H9 (cell line): ENCODE measurements at regions not wholly inside any gene's neighbourhood (a gene's known extent, or its start where the extent isn't known, plus 50 kb on each side); places are given as distances from the start of the nearest gene placed in this dataset.

Experiments
- DNase-seq: peaks from one replicate; pipeline ENCODE4 v3.0.0-alpha.2; 2017
- H2AFZ ChIP-seq: one replicate; pipeline ENCODE4 v1.6.1; 2013; ENCODE audit warnings: mild to moderate bottlenecking, low read length, control low read depth, moderate library complexity
- H2AK5ac ChIP-seq: 2 replicates; pipeline ENCODE4 v1.6.1; 2013; ENCODE audit warnings: low read length, control low read depth, mixed read lengths; ENCODE audit not compliant: insufficient read length
- H2BK120ac ChIP-seq: one replicate; pipeline ENCODE4 v1.6.1; 2013; ENCODE audit warnings: low read depth, mild to moderate bottlenecking, low read length, control low read depth, inconsistent platforms; ENCODE audit not compliant: poor library complexity, severe bottlenecking
- H2BK12ac ChIP-seq: 2 replicates; pipeline ENCODE4 v1.6.1; 2013; ENCODE audit warnings: low read length, control low read depth, mixed read lengths, low read depth; ENCODE audit not compliant: insufficient read length
- H2BK15ac ChIP-seq: 2 replicates; pipeline ENCODE4 v1.6.1; 2013; ENCODE audit warnings: low read depth, low read length, control low read depth
- H2BK20ac ChIP-seq: one replicate; pipeline ENCODE4 v1.6.1; 2013; ENCODE audit warnings: low read depth, mild to moderate bottlenecking, low read length, control low read depth, inconsistent platforms; ENCODE audit not compliant: poor library complexity, severe bottlenecking
- H2BK5ac ChIP-seq: 2 replicates; pipeline ENCODE4 v1.6.1; 2013; ENCODE audit warnings: low read length, control low read depth, mixed read lengths; ENCODE audit not compliant: insufficient read length
- H3K14ac ChIP-seq: 2 replicates; pipeline ENCODE4 v1.6.1; 2013; ENCODE audit warnings: low read length, control low read depth; ENCODE audit not compliant: insufficient read depth
- H3K18ac ChIP-seq: 2 replicates; pipeline ENCODE4 v1.6.1; 2013; ENCODE audit warnings: low read depth, mild to moderate bottlenecking, mixed read lengths, low read length, control low read depth; ENCODE audit not compliant: insufficient read length
- H3K23ac ChIP-seq: 2 replicates; pipeline ENCODE4 v1.6.1; 2013; ENCODE audit warnings: low read length, control low read depth, mixed read lengths, low read depth; ENCODE audit not compliant: insufficient read length
- H3K23me2 ChIP-seq: 2 replicates; pipeline ENCODE4 v1.6.1; 2013; ENCODE audit warnings: low read depth, mild to moderate bottlenecking, mixed read lengths, low read length, control low read depth; ENCODE audit not compliant: insufficient read length, poor library complexity, severe bottlenecking
- H3K27ac ChIP-seq: 2 replicates; pipeline ENCODE4 v1.5.1; 2013; ENCODE audit warnings: low read length, control low read depth, mixed read lengths, low read depth; ENCODE audit not compliant: insufficient read length
- H3K27me3 ChIP-seq: 2 replicates; pipeline ENCODE4 v1.6.1; 2013; ENCODE audit warnings: low read length, control low read depth, inconsistent platforms; ENCODE audit not compliant: insufficient read depth
- H3K4ac ChIP-seq: 2 replicates; pipeline ENCODE4 v1.6.1; 2013; ENCODE audit warnings: low read depth, mild to moderate bottlenecking, control low read depth, inconsistent platforms, low read length, moderate library complexity
- H3K4me1 ChIP-seq: 2 replicates; pipeline ENCODE4 v1.6.1; 2013; ENCODE audit warnings: low read length, control low read depth, inconsistent platforms; ENCODE audit not compliant: insufficient read depth
- H3K4me2 ChIP-seq: 2 replicates; pipeline ENCODE4 v1.6.1; 2013; ENCODE audit warnings: low read length, control low read depth, mixed read lengths; ENCODE audit not compliant: insufficient read length, insufficient read depth
- H3K56ac ChIP-seq: 2 replicates; pipeline ENCODE4 v1.6.1; 2013; ENCODE audit warnings: low read depth, mild to moderate bottlenecking, mixed read lengths, low read length, control low read depth; ENCODE audit not compliant: insufficient read length
- H3K79me1 ChIP-seq: 2 replicates; pipeline ENCODE4 v1.6.1; 2013; ENCODE audit warnings: low read depth, mild to moderate bottlenecking, moderate library complexity, low read length, control low read depth, inconsistent platforms; ENCODE audit not compliant: insufficient read depth, poor library complexity, severe bottlenecking
- H3K79me2 ChIP-seq: 2 replicates; pipeline ENCODE4 v1.6.1; 2013; ENCODE audit warnings: low read length, control low read depth, inconsistent platforms; ENCODE audit not compliant: insufficient read depth
- H3K9ac ChIP-seq: 2 replicates; pipeline ENCODE4 v1.6.1; 2013; ENCODE audit warnings: low read length, control low read depth, mixed read lengths; ENCODE audit not compliant: insufficient read length; ENCODE audit errors: extremely low read depth
- H3K9me3 ChIP-seq: one replicate; pipeline ENCODE4 v1.6.1; 2013; ENCODE audit warnings: low read depth, low read length, inconsistent platforms; ENCODE audit not compliant: control insufficient read depth
- H3T11ph ChIP-seq: one replicate; pipeline ENCODE4 v1.6.1; 2013; ENCODE audit warnings: mild to moderate bottlenecking, low read length, control low read depth, inconsistent platforms
- H4K20me1 ChIP-seq: one replicate; pipeline ENCODE4 v1.6.1; 2013; ENCODE audit not compliant: control insufficient read depth, insufficient read length, insufficient read depth
- H4K5ac ChIP-seq: 2 replicates; pipeline ENCODE4 v1.6.1; 2013; ENCODE audit warnings: low read depth, mild to moderate bottlenecking, mixed read lengths, low read length, control low read depth; ENCODE audit not compliant: insufficient read length
- H4K8ac ChIP-seq: replicated peaks from 2 replicates; pipeline ENCODE4 v1.6.1; 2013; ENCODE audit warnings: low read length, control low read depth, mixed read lengths, low read depth; ENCODE audit not compliant: insufficient read length
- H4K91ac ChIP-seq: 2 replicates; pipeline ENCODE4 v1.6.1; 2013; ENCODE audit warnings: low read depth, mild to moderate bottlenecking, moderate library complexity, mixed read lengths, low read length, control low read depth; ENCODE audit not compliant: insufficient read length
- H3K27ac Mint-ChIP-seq, 3 experiments: 2 replicates in 2 of 3; 3 replicates in 1 of 3; pipeline ENCODE4 v1.8.0; 2020 to 2021; ENCODE audit warnings: mixed read lengths in 3 of 3, mild to moderate bottlenecking in 1 of 3, moderate library complexity in 1 of 3
- H3K27me3 Mint-ChIP-seq: 2 replicates; pipeline ENCODE4 v1.8.0; 2021; ENCODE audit warnings: low read depth, mild to moderate bottlenecking, moderate library complexity, mixed read lengths
- H3K36me3 Mint-ChIP-seq, 3 experiments: 2 replicates in 2 of 3; 3 replicates in 1 of 3; pipeline ENCODE4 v1.8.0; 2020 to 2021; ENCODE audit warnings: low read depth in 3 of 3, mixed read lengths in 3 of 3; ENCODE audit not compliant: insufficient read depth in 1 of 3
- H3K4me1 Mint-ChIP-seq, 2 experiments: 2 replicates each; pipeline ENCODE4 v1.8.0; 2020; ENCODE audit warnings: mixed read lengths in 2 of 2
- H3K4me3 Mint-ChIP-seq, 2 experiments: 2 replicates in 1 of 2; 3 replicates in 1 of 2; pipeline ENCODE4 v1.8.0; 2020 to 2021; ENCODE audit warnings: mild to moderate bottlenecking in 2 of 2, mixed read lengths in 2 of 2, moderate library complexity in 1 of 2
- H3K9me3 Mint-ChIP-seq, 2 experiments: 2 replicates in 1 of 2; 3 replicates in 1 of 2; pipeline ENCODE4 v1.8.0; 2020; ENCODE audit warnings: mild to moderate bottlenecking in 2 of 2, mixed read lengths in 2 of 2, moderate library complexity in 1 of 2
- WGBS: extraction: QIAGEN DNeasy Blood & Tissue Kit; methylation state at CpG from one replicate; pipeline ENCODE4 v1.1.7; 2013; ENCODE audit warnings: missing lambda C conversion rate, low lambda C conversion rate, mixed read lengths; ENCODE audit not compliant: insufficient read length; ENCODE audit errors: extremely low coverage; 5-methylcytosine and 5-hydroxymethylcytosine counted together
- TF ChIP-seq, protein P1 (sequence below): fragments of 200-600 bp; sonication (generic); conservative IDR thresholded peaks from 3 replicates; pipeline ENCODE4 v1.8.0; 2021; ENCODE audit warnings: antibody characterized with exemption, mild to moderate bottlenecking

DNA sequence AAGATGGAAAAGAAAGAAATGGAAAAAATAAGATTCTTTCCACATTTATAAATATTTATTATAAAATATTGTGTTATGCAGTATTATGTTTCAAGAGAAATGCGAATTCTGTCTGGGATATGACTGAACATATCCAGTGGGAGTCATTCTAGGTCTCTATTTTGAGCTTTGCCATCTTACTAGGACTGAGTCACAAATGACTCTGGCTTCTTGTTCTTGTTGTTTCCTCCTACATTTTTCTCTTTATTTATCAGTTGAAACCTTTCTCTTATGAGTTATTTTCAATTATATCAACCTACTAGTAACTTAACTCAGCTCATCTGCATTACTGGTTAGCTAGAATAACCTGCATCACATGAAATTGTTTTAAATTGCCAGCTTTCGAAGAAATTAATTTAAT is 1247.3 kb downstream of the SLITRK1 start:
- Histone ChIP-seq H3K27me3 (no peaks in the 10 kb centered on the region), H3K9ac (no peak overlapping the region), H3K18ac (no peak overlapping the region), H4K91ac (no peak overlapping the region), H2BK20ac (no peak overlapping the region), H4K5ac (no peak overlapping the region), H3T11ph (no peak overlapping the region), H2AK5ac (no peak overlapping the region), H4K8ac (no peak overlapping the region), H2BK120ac (no peak overlapping the region), H3K56ac (no peak overlapping the region), H3K4me1 (no peaks in the 10 kb centered on the region), H3K4me2 (no peak overlapping the region), H3K14ac (no peak overlapping the region), H3K23ac (no peak overlapping the region), H2BK5ac (no peak overlapping the region), H3K23me2 (no peaks in the 10 kb centered on the region), H2BK15ac (no peak overlapping the region), H3K9me3 (no peaks in the 10 kb centered on the region), H3K27ac (no peak overlapping the region), H2AFZ (no peak overlapping the region), H3K4ac (no peak overlapping the region), H4K20me1 (no peaks in the 10 kb centered on the region), H2BK12ac (no peak overlapping the region), H3K79me2 (no peaks in the 10 kb centered on the region), H3K79me1 (no peaks in the 10 kb centered on the region)
- WGBS = no CpG with 5 or more reads among the region's 2 CpGs
- H3K27ac Mint-ChIP-seq = no peak overlapping the region
- no peak overlapping the region for H3K4me3 Mint-ChIP-seq
- no peaks in the 10 kb centered on the region for H3K36me3 Mint-ChIP-seq
- peaks cover 0 to 2% of the 10 kb centered on the region in 2 experiments; a peak in 2 of 5 replicates for H3K9me3 Mint-ChIP-seq
- no peaks in the 10 kb centered on the region for H3K4me1 Mint-ChIP-seq
- DNase-seq = no peak
- TF ChIP-seq, protein P1, sequence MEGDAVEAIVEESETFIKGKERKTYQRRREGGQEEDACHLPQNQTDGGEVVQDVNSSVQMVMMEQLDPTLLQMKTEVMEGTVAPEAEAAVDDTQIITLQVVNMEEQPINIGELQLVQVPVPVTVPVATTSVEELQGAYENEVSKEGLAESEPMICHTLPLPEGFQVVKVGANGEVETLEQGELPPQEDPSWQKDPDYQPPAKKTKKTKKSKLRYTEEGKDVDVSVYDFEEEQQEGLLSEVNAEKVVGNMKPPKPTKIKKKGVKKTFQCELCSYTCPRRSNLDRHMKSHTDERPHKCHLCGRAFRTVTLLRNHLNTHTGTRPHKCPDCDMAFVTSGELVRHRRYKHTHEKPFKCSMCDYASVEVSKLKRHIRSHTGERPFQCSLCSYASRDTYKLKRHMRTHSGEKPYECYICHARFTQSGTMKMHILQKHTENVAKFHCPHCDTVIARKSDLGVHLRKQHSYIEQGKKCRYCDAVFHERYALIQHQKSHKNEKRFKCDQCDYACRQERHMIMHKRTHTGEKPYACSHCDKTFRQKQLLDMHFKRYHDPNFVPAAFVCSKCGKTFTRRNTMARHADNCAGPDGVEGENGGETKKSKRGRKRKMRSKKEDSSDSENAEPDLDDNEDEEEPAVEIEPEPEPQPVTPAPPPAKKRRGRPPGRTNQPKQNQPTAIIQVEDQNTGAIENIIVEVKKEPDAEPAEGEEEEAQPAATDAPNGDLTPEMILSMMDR = no peak
- H3K27me3 Mint-ChIP-seq = no peaks in the 10 kb centered on the region; the same call in 1 of the 2 replicates
